DOHH2 (cell line): ENCODE measurements at regions not wholly inside any gene's neighbourhood (a gene's known extent, or its start where the extent isn't known, plus 50 kb on each side); places are given as distances from the start of the nearest gene placed in this dataset.

Source experiments
- EZH2phosphoT487 ChIP-seq: fragments of 200-600 bp; sonication (generic); IDR thresholded peaks from 2 replicates; pipeline ENCODE4 v1.6.1; 2017; ENCODE audit warnings: borderline replicate concordance, mild to moderate bottlenecking, antibody characterized with exemption, low read length, moderate library complexity, mixed read lengths
- TF ChIP-seq, protein P1 (sequence below): fragments of 200-600 bp; sonication (generic); IDR thresholded peaks from one replicate; pipeline ENCODE4 v1.5.1; 2014; ENCODE audit warnings: antibody characterized with exemption, mild to moderate bottlenecking, low read depth, low read length; ENCODE audit not compliant: poor library complexity, severe bottlenecking

DNA sequence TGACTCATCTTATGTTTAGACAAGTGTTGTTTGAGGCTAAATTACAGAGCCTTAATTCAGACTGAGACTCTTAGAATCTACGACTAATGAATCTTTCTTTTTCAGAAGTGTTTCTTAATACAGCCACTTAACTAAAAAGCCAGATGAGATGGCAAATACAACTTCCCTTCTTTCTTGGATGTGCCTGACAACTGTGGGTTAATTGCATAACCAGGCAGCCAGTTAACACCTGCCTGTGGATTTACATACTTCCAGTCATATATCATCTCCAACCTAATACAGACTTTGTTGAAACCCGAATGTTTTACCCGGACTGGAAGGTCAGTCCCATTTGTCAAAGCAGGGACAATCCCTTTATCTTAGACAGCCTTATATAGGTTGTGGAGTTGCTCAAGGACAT is 297.6 kb downstream of the VPS13C start:
- TF ChIP-seq, protein P1, sequence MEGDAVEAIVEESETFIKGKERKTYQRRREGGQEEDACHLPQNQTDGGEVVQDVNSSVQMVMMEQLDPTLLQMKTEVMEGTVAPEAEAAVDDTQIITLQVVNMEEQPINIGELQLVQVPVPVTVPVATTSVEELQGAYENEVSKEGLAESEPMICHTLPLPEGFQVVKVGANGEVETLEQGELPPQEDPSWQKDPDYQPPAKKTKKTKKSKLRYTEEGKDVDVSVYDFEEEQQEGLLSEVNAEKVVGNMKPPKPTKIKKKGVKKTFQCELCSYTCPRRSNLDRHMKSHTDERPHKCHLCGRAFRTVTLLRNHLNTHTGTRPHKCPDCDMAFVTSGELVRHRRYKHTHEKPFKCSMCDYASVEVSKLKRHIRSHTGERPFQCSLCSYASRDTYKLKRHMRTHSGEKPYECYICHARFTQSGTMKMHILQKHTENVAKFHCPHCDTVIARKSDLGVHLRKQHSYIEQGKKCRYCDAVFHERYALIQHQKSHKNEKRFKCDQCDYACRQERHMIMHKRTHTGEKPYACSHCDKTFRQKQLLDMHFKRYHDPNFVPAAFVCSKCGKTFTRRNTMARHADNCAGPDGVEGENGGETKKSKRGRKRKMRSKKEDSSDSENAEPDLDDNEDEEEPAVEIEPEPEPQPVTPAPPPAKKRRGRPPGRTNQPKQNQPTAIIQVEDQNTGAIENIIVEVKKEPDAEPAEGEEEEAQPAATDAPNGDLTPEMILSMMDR, result no peak
- TF ChIP-seq EZH2phosphoT487, result no peak
